Epidermal melanocyte (primary cell): ENCODE measurements at regions not wholly inside any gene's neighbourhood (a gene's known extent, or its start where the extent isn't known, plus 50 kb on each side); places are given as distances from the start of the nearest gene placed in this dataset.
"Not testable (repeated sequence)": the region's sequence is repeated elsewhere in the genome, so short reads cannot be mapped to it uniquely, and the experiment has no call there.

ENCODE experiments used
- DNase-seq: peaks from one replicate; pipeline ENCODE4 v3.0.0; 2011; ENCODE audit warnings: low spot score; ENCODE audit not compliant: insufficient read length

GRCh38 chr6:165794179-165794601, 131.1 kb upstream of the PDE10A start:
- no peak for DNase-seq

- no peak for DNase-seq
Observed at GRCh38 chr6:165793287-165793825, 130.3 kb upstream of the PDE10A start.

- no peak for DNase-seq
Observed at GRCh38 chr6:165791876-165792437, 128.9 kb upstream of the PDE10A start.

- no peak for DNase-seq
Observed at GRCh38 chr6:165791306-165791705, 128.3 kb upstream of the PDE10A start.

GRCh38 chr6:165782812-165783211, 119.8 kb upstream of the PDE10A start:
- DNase-seq: no peak

- no peak for DNase-seq
Observed at GRCh38 chr6:165782134-165782533, 119.1 kb upstream of the PDE10A start.

- no peak for DNase-seq
Observed at GRCh38 chr6:165777680-165778079, 114.6 kb upstream of the PDE10A start.

GRCh38 chr6:165776691-165777090, 113.7 kb upstream of the PDE10A start:
- DNase-seq: no peak

- DNase-seq: no peak
Observed at GRCh38 chr6:165775721-165776120, 112.7 kb upstream of the PDE10A start.

- no peak for DNase-seq
Observed at GRCh38 chr6:165774903-165775601, 112.0 kb upstream of the PDE10A start.

GRCh38 chr6:165770397-165771082, 107.5 kb upstream of the PDE10A start:
- no peak for DNase-seq

- DNase-seq: no peak
Observed at GRCh38 chr6:165769884-165770283, 106.8 kb upstream of the PDE10A start.

GRCh38 chr6:165769401-165769800, 106.4 kb upstream of the PDE10A start:
- no peak for DNase-seq

GRCh38 chr6:165768961-165769360, 105.9 kb upstream of the PDE10A start:
- no peak for DNase-seq

GRCh38 chr6:165767228-165767627, 104.2 kb upstream of the PDE10A start:
- no peak for DNase-seq

GRCh38 chr6:165766457-165766856, 103.4 kb upstream of the PDE10A start:
- DNase-seq: no peak

GRCh38 chr6:165766026-165766425, 103.0 kb upstream of the PDE10A start:
- no peak for DNase-seq

GRCh38 chr6:165765256-165765655, 102.2 kb upstream of the PDE10A start:
- not testable (repeated sequence) for DNase-seq

- DNase-seq: no peak
Observed at GRCh38 chr6:165762876-165763275, 99.8 kb upstream of the PDE10A start.

- DNase-seq: no peak
Observed at GRCh38 chr6:165762125-165762524, 99.1 kb upstream of the PDE10A start.

GRCh38 chr6:165760803-165761185, 97.8 kb upstream of the PDE10A start:
- no peak for DNase-seq

GRCh38 chr6:165760126-165760802, 97.2 kb upstream of the PDE10A start:
- DNase-seq: no peak
